Eye (tissue), 1 donor: ENCODE measurements at regions not wholly inside any gene's neighbourhood (a gene's known extent, or its start where the extent isn't known, plus 50 kb on each side); places are given as distances from the start of the nearest gene placed in this dataset.

Experiments
- DNase-seq: peaks from one replicate; pipeline ENCODE4 v3.0.0-alpha.2; 2015

DNA sequence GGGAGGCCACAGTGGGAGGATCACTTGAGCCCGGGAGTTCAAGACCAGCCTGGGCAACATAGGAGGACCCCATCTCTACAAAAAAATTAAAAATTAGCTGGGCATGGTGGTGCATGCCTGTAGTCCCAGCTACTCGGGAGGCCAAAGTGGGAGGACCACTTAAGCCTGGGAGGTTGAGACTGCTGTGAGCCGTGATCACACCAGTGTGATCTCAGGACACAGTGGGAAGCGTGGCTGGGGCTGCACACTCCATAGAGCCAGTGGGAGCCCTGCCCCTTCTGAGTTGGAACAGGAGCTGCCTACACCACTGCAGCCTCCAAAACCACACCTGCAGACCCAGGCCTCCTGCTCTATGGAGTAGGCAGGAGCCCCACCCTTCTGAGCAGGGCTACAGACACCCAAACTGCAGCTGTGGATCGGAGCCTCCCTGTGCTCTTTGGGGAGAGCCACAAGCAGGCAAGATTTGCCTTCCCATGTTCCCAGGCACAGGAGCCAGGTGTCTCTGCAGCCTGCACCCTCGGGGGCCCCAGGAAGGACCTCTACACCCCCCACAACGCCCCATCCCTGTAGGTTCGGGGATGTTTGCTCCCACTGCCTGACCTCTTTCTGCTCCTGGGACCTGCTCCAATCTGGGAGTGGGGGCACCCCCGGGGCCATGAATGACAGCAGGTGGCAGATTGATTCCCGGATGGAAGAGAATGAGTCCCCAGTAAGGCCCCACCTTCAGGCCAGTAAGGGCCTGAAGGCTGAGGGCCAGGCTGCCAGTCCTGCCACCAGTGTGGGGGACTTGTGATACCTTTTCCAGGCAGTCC lies 245.4 kb downstream of the BUD13 start:
- no peak for DNase-seq

DNA sequence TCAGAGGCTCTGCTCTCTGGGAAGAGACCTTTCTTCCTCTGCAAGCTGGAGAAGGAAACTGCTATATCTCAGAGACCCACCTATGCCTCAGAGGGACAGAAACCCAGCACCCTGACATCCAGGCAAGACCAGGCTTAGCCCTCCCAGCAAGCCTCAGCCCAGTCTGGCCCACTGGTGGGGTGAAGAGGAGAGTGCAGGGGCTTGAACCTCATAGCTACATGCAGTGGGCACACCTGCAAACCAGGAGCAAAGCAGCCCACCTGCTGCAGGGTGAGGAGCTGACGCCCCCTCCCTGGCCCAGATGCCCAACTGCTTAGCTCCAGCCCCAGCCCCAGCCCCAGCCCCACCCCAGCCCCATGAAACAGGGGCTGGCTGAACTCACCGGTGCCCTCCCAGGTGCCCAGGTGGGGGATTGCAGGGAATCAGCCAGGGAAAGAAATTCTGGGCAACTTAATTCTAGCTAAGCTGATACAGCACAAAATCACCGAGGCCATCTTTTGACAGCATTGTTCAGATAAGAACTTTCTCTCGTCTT lies 246.8 kb downstream of the BUD13 start:
- DNase-seq = no peak

DNA sequence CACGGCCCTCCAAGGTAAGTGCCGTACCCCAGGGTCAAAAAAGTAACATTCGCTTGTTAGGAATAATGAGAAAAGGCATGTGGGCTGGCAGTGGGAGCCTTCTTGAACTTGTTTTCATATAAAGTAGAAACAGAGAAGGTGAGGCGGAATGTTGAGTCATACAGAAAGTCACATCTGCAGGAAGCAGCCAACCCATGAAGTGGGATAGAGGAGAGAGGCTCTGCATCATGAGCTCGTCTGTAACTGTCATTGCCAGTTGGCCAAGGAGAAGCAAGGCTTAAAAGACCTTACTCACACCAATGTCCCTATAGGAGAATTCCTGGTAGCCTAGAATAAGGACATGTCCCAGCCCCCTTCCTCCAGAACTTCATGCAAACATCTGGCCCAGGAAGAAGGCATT lies 253.3 kb downstream of the BUD13 start:
- DNase-seq = no peak

DNA sequence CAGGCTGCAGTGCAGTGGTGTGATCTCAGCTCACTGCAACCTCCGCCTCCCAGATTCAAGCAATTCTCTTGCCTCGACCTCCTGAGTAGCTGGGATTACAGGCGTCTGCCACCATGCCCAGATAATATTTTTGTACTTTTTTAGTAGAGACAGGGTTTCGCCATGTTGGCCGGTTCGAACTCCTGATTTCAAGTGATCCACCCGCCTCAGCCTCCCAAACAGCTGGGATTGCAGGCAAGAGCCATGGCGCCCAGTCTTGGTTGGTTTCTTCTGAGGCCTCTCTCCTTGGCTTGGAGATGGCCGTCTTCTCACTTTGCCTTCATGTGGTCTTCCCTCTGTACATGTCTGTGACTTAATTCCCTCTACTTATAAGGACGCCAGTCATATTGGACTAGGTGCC lies 254.6 kb downstream of the BUD13 start:
- DNase-seq = no peak

DNA sequence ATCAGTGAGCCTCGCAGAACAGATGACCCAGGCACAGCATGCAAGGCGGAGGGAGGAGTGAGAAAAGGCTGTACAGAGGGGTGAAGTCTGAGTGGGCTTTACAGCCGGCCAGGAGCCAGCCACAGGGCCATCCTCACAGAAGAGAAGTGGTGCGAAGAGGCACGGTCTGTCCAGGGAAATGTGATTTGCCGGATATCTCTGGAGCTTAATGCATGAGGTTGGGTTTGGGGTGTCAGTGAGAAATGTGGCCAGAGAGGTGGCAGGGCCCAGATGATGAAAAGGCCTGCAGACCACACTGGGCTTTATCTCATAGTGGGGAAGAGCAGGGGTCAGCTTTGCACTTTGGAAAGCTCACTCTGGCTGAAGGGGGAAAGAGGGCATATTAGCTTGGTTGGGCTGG lies 255.2 kb downstream of the BUD13 start:
- no peak for DNase-seq

DNA sequence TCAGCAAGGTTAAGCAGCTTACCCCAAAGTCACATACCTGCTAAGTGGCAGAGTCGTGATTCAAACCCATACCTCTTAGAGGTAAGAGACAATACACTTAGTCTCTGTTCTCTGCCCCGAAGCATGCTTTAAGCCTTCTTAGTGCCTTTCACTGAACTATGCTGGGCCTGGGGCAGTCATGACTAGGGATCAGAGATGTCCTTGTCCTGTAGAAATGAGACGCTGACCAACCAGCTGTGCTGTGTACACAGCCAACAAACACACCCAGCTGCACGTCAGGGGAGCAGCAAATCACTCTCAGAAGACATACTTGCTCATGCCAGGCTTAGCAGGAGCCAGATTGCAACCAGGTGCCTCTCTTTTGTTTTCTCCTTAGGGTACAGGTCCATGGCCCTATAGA lies 255.7 kb downstream of the BUD13 start:
- DNase-seq = no peak

DNA sequence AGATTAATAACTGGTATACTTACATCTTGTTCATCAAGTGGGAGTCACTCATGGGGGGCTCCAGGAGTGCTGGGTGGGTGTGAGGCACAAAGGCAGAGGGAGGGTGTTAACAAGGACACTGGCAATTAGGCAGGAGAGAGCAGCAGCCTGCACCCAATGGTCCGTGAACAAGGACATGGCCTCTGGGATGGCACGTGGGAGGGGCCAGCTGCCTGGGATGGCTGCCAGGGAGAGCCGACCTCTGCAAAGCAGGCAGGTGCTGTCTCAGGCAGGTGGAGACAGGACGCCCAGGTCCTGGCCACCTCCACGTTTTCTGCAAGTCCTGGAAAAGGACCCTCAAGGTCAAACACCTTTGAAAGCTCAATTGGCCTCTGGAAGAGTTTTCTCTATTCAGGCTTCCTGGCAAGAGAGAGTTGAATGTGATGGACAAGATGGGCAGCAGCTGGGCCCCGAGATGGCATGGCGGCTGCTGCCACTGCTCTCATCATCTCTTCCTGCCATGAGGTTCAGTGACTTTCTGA lies 257.1 kb downstream of the BUD13 start:
- no peak for DNase-seq

DNA sequence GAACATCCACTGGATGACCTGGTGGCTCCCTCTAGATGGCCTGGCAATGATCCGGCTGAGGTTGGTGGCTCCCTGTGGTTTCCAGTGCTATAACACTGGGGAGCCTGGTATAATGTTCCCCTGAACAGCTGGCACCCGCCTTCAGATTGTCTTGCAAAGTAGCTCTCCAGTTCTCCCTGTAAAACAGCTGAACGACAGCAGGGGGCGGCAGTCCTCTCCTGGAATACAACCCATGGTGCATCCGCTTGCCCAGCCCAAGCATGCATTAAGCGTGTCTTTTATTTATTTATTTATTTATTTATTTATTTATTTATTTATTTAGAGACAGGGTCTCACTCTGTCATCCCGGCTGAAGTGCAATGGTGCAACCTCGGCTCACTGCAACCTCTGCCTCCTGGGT lies 258.9 kb downstream of the BUD13 start:
- no peak for DNase-seq

DNA sequence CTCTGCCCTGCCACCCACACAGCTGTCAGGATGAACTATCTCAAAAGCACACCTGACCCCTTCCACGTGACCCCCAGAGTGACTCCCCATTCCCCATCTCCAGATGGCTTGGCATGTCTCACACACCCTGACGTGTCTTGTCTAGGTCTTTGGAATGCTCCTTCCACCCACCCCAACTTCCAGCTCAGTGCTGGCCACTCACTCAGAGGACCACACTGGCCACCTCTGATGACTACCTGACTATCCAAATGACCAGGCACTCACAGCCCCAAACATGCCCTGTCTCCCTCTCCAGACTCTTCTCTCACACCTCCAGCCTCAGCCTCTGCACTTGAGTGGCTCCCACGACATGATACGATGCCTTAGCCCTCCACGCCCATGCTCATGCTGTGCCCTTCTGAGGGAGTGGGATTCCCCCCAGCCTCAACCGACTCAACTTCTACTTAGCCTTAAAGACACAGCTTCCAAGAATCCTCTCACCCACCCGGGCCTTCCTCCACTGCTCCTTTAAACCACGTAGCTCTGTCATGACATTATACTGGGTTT lies 259.4 kb downstream of the BUD13 start:
- no peak for DNase-seq

DNA sequence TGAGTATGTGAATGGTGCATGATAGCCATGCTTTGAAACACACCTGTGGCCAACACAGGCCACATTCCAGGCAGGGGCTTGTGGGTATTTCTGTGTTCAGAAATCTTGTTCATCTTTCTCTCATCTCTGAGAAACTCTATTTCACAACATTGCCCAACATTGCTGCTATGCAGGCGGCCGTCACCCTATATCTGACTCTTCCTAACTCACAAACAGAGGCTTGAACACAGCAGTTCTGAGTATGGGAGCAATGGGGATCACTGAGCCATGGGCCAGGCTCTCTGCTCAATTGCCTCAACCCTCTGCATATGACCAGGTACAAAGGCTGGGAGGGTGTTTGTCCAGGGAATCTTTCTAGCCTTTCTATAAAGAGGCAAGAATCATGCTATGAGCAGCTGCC lies 259.9 kb downstream of the BUD13 start:
- no peak for DNase-seq

DNA sequence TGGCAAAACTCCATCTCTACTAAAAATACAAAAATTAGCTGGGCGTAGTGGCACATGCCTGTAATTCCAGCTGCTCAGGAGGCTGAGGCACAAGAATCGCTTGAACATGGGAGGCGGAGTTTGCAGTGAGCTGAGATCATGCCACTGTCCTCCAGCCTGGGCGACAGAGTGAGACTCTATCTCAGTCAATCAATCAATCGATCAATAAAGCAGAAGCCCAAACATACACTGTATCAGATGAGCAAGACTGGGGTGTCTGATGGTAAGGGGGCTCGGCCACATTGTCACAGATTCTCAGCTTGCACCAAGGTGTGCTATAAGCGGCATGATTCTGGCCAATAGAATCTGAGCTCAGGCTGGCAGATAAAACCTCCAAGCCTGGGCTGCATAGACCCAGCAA lies 261.1 kb downstream of the BUD13 start:
- DNase-seq = no peak

DNA sequence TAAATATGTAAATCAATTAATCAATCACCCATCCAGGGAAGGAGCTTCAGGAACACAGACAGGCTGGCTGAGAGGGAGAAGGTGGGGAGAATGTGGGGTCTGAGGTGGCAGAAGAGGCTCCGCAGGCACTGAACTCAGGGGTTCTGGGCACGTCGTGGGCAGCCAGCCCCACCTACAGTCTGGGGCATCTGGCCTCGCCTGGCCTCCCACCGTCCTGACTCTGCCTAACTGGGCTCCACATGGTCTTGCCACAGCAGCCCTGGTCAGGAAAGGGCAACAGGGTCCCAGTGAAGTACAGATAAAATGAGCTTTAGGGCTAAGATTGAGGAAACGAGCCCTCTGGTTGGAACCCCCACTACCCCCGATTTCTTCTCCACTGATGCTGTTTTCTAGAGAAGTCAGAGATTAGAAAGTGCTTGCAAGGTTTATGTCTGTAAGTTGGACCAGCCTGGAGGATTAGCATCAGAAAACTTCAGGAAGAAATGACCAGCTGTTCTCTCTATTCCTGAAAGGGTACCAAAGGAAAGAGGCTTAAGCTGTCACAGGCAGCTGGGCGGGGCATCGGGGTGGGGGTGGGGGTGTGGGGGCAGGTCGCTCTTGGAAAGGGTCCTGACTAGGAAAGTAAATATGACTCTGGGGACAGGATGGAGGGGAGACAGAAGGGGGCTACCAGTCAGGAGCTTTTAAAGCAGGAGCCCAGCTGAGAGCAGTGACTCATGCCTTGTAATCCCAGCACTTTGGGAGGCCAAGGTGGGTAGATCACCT lies 261.7 kb downstream of the BUD13 start:
- DNase-seq = no peak

DNA sequence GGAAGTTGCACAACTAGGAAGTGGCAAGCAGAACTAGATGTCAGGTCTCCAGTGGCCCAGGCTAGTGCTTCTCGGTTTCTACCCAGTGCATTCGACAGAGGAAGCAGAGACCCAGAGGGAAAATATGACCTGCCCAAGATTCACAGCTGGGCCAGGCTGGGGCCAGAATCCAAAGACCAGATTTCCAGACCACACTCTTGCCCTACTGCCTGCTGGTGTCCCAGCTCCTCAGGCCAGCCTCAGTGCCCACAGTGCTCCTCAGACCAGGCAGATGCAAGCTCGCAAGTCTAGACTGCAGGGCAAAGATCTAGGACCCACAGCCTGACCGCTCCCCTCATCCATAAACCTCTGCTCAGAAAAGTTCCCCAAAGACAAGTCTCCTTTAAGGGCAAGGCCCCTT lies 262.6 kb downstream of the BUD13 start:
- no peak for DNase-seq

DNA sequence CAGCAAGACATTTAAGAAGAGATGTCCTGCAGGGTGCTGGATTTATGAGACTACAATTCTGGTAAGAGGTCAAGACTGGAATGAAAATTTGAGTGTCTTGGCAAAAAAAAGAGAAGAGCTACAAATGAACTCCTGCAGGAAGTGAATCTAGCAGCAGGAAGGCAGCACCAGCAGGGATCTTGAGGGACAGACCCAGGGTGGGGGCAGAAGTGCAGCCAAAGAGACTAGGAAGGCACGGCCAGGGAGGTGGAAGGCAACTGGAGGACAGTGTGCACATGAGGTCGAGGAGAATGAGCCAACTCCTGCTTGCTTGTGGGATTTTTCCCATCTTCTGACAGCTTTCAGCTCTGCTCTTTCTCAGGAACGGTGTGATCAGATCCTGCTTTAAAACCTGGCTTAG lies 263.2 kb downstream of the BUD13 start:
- no peak for DNase-seq

DNA sequence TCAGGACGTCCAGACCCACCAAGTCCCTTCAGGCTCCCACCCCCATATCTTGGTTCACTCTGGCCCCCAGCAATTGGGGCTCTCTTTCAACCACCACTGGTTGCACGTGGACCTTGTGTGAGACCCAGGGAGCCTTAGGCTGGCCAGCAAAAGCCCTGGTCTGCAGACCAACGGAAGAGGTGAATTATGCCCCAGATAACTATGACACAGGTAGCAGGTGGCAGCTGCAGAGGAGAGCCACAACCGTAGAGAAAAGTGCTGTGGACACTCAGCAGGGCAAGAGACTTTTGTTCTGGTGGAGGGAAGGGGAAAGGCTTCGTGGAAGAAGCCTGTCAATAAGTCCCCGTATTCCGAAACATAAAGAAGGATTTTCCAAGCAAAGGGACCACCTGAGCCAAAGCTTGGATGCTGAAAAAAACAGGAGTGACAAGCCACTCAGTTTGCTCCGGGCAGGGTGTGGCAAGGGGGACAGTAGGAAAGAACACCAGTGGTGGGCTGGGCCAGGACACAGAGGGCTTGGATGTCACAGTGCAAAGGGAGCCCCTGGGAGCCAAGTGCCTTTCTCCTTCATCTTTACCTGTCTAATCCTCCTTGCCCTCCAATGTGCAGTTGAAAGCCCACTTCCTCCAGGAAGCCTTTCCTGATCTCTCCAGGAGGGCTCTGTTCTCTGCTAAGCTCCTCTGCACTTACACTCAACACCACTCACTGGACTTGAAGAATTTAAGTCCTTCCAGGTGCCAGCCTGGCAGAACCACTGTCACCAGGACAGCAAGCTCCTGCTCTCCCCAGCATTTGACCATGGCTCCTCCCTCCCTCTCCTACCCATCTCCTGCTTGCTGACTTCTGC lies 264.7 kb downstream of the BUD13 start:
- no peak for DNase-seq

DNA sequence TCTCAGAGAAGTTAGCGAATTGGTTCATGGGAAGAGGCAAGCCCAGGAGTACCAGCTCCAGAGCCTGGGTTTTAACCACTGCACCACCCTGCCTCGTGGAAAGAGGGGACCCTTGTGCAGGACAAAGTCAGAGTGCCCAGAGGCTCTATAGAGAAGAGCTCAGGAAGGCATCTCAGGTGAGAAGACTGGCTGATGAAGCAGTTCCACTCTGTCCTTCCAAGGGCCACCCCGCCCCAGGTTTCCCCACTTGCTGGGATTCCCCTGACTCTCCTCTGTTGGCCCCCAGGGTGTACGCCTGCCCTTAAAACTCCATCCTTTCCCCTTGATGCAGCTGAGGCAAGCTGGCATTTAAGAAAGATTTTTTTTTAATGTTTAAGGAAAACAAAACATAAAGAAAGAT lies 265.8 kb downstream of the BUD13 start:
- no peak for DNase-seq

DNA sequence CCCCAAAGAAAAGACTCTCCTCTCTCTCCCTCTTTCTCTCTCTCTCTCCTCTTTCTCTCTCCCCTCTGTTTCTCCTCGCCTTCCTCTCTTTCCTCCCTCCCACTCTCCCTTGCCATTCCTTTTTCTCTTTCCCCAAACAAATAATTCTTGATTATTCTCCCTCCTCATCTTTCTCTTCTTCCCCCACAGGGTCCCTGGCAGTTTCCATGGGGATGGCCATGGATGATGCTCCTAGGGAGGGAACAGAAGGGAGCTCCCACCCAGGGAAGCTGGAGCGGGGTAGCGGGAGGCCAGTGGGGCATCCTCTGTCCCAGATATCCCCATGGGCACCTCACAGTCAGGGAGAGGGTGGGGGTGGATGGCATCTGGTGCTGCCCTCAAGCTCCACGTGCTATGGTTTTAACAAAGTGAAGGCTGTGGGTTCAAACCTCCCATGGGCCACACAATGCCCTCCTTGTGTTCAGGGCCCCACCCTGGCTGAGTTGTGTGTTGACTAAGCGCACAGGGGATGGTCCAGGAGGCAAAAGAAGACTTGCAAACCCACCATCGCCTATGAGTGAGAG lies 266.4 kb downstream of the BUD13 start:
- peak; percentile 23 for DNase-seq

DNA sequence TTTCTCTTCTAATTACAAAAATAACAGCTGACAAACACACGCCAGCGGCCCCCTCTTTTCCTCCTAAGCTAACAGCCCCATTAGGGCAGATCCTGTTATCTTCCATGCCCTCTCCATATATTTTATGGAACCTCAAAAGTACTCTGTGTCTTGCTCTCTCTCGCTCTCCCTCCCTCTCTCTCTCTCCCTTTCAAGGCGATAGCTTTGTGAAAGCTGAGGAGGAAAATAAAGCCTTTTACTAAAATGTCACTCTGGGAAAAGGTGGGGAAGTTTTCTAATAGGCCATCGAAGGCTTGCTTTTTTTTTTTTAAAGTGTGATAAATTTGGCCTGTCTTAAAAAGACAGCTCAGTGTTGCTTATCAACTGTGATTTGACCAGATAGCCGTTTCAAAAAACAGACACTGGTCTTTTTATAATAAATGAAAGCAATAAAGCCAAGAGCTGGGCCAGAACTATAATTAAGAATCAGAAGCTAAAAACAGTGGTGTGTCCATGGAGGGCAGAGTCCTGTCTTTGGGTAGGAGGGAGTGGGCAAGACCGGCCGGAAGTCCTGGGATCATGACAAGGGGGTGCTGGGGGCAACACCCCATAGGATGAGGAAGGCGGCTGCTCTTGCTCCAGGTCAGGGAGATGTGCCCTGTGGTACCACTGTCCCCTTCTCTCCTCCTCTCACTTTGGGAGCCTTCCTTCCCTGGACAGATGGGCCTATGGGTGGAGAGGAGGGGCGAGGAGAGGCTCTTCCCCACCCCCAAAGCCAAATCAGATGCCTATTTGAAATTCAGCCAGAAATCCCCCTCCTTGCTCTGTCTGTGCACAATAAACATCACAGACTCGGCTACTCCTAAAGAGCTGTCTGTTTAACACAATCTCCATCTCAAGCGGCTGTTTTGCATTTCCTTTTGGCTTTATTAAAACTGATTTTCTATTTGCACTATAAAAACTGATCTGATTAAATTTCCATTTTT lies 267.2 kb downstream of the BUD13 start:
- DNase-seq = peak; percentile 37

DNA sequence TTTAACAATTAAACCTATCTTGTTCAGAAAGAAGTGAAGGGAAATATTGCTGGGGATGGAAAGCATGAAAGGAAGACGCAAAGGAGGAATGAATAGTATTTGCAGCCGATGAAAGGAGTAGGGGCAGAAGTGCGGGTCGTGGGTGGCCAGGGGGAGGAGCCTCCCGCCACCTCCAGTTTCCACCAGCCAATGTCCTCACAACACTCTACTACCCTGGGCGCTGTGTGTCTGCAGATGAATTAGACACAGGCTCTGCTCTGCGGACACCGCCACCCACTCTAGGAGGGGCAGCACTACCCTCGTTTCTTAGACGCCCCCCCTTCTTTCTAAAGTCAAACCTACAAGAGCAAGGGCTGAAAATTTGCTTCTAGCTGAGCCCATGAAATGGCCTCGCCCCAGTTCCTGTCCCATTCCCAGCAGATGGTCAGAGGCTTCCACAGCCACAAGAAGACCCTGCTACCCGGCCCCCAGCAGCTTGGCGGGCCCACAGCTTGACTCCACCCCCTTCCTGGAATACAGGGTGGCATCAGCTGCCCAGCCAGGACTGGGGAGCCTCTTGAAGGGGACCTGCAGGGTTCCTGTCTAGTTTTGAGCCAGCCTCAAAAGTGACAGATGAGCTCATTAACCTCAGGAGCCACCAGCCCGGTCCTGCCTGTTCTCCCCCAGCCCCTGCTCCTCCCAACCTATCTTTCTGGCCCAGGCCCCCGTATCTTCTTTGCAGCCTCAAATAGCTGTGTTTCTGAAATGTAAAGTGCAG lies 268.1 kb downstream of the BUD13 start:
- no peak for DNase-seq
